ENCODE measurements at regions not wholly inside any gene's neighbourhood (a gene's known extent, or its start where the extent isn't known, plus 50 kb on each side); places are given as distances from the start of the nearest gene placed in this dataset.

GRCh38 chr1:60564916-60565750 lies 491.6 kb upstream of the C1orf87 start:
- H2BK15ac ChIP-seq (ENCODE audit: low read length), result no peak overlapping the region
- H3K79me1 ChIP-seq (ENCODE audit: low read depth, low read length), result no peaks in the 10 kb centered on the region
- no peak overlapping the region for H3K9ac ChIP-seq (ENCODE audit: low read depth, low read length, poor library complexity)
- no peak overlapping the region for H2BK12ac ChIP-seq (ENCODE audit: low read length)
- H2AK5ac ChIP-seq (ENCODE audit: low read depth, low read length), result no peak overlapping the region
- H3K4me2 ChIP-seq (ENCODE audit: insufficient read depth, low read length, poor library complexity, severe bottlenecking), result no peak overlapping the region
- H3K23ac ChIP-seq (ENCODE audit: low read depth, low read length, poor library complexity), result no peak overlapping the region
- H4K91ac ChIP-seq (ENCODE audit: low read depth, low read length, poor library complexity), result no peak overlapping the region
- WGBS, 2 donors (ENCODE audit: extremely low coverage in 2 of 2, insufficient read length in 2 of 2, insufficient replicate concordance in 1 of 2), result no CpG with 5 or more reads among the region's 2 CpGs
- DNase-seq (ENCODE audit: low spot score), result no peak
- H3K36me3 ChIP-seq (replicated peaks in 1 of 2; ENCODE audit: control insufficient read depth in 2 of 2, insufficient read depth in 2 of 2, low read length in 2 of 2), result no peaks in the 10 kb centered on the region
- H2BK120ac ChIP-seq (ENCODE audit: low read depth, low read length), result no peak overlapping the region
- H3K27me3 ChIP-seq (ENCODE audit: control insufficient read depth in 3 of 3, insufficient read depth in 3 of 3, low read depth in 1 of 3, low read length in 3 of 3), result no peaks in the 10 kb centered on the region
- H3K4ac ChIP-seq (ENCODE audit: low read length), result no peak overlapping the region
- H4K8ac ChIP-seq (ENCODE audit: low read depth, low read length), result no peak overlapping the region
- no peak overlapping the region for H3K4me3 ChIP-seq (ENCODE audit: low read length in 2 of 2)
- H2BK5ac ChIP-seq (ENCODE audit: low read length), result no peak overlapping the region
- H3K27ac ChIP-seq (replicated peaks; ENCODE audit: low read length), result no peak overlapping the region
- no peak overlapping the region for H3K14ac ChIP-seq (ENCODE audit: low read length)
- H3K18ac ChIP-seq (ENCODE audit: low read length), result no peak overlapping the region
- no peaks in the 10 kb centered on the region for H3K4me1 ChIP-seq (ENCODE audit: control insufficient read depth in 2 of 2, insufficient read depth in 1 of 2, low read depth in 1 of 2, low read length in 2 of 2)
- no peaks in the 10 kb centered on the region for H3K9me3 ChIP-seq (replicated peaks in 1 of 2; ENCODE audit: control insufficient read depth in 2 of 2, insufficient read depth in 1 of 2, low read depth in 1 of 2, low read length in 2 of 2)
- H2AFZ ChIP-seq (ENCODE audit: low read length), result peak overlapping the region; percentile 20

DNA sequence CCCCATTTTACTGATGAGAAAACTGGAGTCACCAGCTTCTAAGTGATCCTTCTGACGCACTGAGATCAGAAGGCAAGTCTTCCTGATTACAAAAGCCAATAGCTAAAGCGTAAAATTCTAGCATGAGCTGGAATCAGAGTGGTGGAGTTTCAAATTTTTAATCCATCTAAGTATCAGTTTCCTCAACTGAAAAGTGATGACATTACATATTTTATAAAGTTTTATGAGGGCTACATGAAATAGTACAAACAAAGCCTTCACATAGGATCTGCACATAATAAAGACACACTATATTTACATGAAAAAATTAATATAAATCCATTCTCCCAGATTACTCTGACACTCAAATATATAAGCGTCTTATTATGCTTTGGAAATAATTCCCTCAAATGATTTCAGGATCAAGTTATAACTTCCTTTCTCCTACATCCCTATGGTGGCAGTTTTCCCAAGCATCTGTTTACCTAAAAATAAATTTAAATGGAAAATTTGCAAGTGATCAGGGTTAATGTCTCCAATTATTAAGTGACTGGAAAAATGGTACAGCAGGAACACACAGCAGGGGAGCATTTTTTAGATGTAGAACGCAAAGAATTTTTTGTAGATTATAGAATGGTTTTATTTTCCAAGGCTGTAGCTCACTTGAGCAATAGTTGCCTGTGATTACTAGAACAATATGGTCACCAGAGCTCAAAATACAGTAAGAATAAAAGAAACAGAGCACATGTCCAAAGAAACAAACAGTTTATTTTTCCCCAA lies 490.4 kb upstream of the C1orf87 start:
- Histone ChIP-seq H4K8ac (ENCODE audit: low read depth, low read length) (no peak overlapping the region), H3K27me3 (ENCODE audit: control insufficient read depth in 3 of 3, insufficient read depth in 3 of 3, low read depth in 1 of 3, low read length in 3 of 3) (no peaks in the 10 kb centered on the region), H3K4me1 (ENCODE audit: control insufficient read depth in 2 of 2, insufficient read depth in 1 of 2, low read depth in 1 of 2, low read length in 2 of 2) (no peaks in the 10 kb centered on the region), H2AFZ (ENCODE audit: low read length) (no peak overlapping the region), H3K14ac (ENCODE audit: low read length) (no peak overlapping the region), H3K4me2 (ENCODE audit: insufficient read depth, low read length, poor library complexity, severe bottlenecking) (no peak overlapping the region), H2AK5ac (ENCODE audit: low read depth, low read length) (no peak overlapping the region), H4K91ac (ENCODE audit: low read depth, low read length, poor library complexity) (no peak overlapping the region), H2BK5ac (ENCODE audit: low read length) (no peak overlapping the region), H3K36me3 (replicated peaks in 1 of 2; ENCODE audit: control insufficient read depth in 2 of 2, insufficient read depth in 2 of 2, low read length in 2 of 2) (no peaks in the 10 kb centered on the region), H3K18ac (ENCODE audit: low read length) (no peak overlapping the region), H3K27ac (replicated peaks; ENCODE audit: low read length) (no peak overlapping the region), H3K4me3 (ENCODE audit: low read length in 2 of 2) (no peak overlapping the region), H2BK12ac (ENCODE audit: low read length) (no peak overlapping the region), H3K9me3 (replicated peaks in 1 of 2; ENCODE audit: control insufficient read depth in 2 of 2, insufficient read depth in 1 of 2, low read depth in 1 of 2, low read length in 2 of 2) (no peaks in the 10 kb centered on the region), H3K4ac (ENCODE audit: low read length) (no peak overlapping the region), H3K79me1 (ENCODE audit: low read depth, low read length) (no peaks in the 10 kb centered on the region), H3K23ac (ENCODE audit: low read depth, low read length, poor library complexity) (no peak overlapping the region), H3K9ac (ENCODE audit: low read depth, low read length, poor library complexity) (no peak overlapping the region), H2BK120ac (ENCODE audit: low read depth, low read length) (no peak overlapping the region), H2BK15ac (ENCODE audit: low read length) (no peak overlapping the region)
- no peak for DNase-seq (ENCODE audit: low spot score)
- no CpG with 5 or more reads among the region's 4 CpGs for WGBS, 2 donors (ENCODE audit: extremely low coverage in 2 of 2, insufficient read length in 2 of 2, insufficient replicate concordance in 1 of 2)

GRCh38 chr1:60562740-60563139 lies 489.2 kb upstream of the C1orf87 start:
- Histone ChIP-seq H3K4me1 (ENCODE audit: control insufficient read depth in 2 of 2, insufficient read depth in 1 of 2, low read depth in 1 of 2, low read length in 2 of 2) (no peaks in the 10 kb centered on the region), H2BK5ac (ENCODE audit: low read length) (no peak overlapping the region), H3K18ac (ENCODE audit: low read length) (no peak overlapping the region), H3K9ac (ENCODE audit: low read depth, low read length, poor library complexity) (no peak overlapping the region), H2BK120ac (ENCODE audit: low read depth, low read length) (no peak overlapping the region), H3K4me2 (ENCODE audit: insufficient read depth, low read length, poor library complexity, severe bottlenecking) (no peak overlapping the region), H4K8ac (ENCODE audit: low read depth, low read length) (no peak overlapping the region), H4K91ac (ENCODE audit: low read depth, low read length, poor library complexity) (no peak overlapping the region), H2BK15ac (ENCODE audit: low read length) (no peak overlapping the region), H3K9me3 (replicated peaks in 1 of 2; ENCODE audit: control insufficient read depth in 2 of 2, insufficient read depth in 1 of 2, low read depth in 1 of 2, low read length in 2 of 2) (no peaks in the 10 kb centered on the region), H3K79me1 (ENCODE audit: low read depth, low read length) (no peaks in the 10 kb centered on the region), H2AK5ac (ENCODE audit: low read depth, low read length) (no peak overlapping the region), H3K27ac (replicated peaks; ENCODE audit: low read length) (no peak overlapping the region), H3K14ac (ENCODE audit: low read length) (no peak overlapping the region), H3K4me3 (ENCODE audit: low read length in 2 of 2) (no peak overlapping the region), H2AFZ (ENCODE audit: low read length) (no peak overlapping the region), H2BK12ac (ENCODE audit: low read length) (no peak overlapping the region), H3K23ac (ENCODE audit: low read depth, low read length, poor library complexity) (no peak overlapping the region), H3K4ac (ENCODE audit: low read length) (no peak overlapping the region), H3K36me3 (replicated peaks in 1 of 2; ENCODE audit: control insufficient read depth in 2 of 2, insufficient read depth in 2 of 2, low read length in 2 of 2) (no peaks in the 10 kb centered on the region), H3K27me3 (ENCODE audit: control insufficient read depth in 3 of 3, insufficient read depth in 3 of 3, low read depth in 1 of 3, low read length in 3 of 3) (no peaks in the 10 kb centered on the region)
- WGBS, 2 donors (ENCODE audit: extremely low coverage in 2 of 2, insufficient read length in 2 of 2, insufficient replicate concordance in 1 of 2), result no CpG with 5 or more reads among the region's 5 CpGs
- DNase-seq (ENCODE audit: low spot score), result no peak

GRCh38 chr1:60560701-60561100 lies 487.1 kb upstream of the C1orf87 start:
- H2BK120ac ChIP-seq (ENCODE audit: low read depth, low read length), result no peak overlapping the region
- H3K23ac ChIP-seq (ENCODE audit: low read depth, low read length, poor library complexity), result no peak overlapping the region
- H2BK5ac ChIP-seq (ENCODE audit: low read length), result no peak overlapping the region
- no peaks in the 10 kb centered on the region for H3K27me3 ChIP-seq (ENCODE audit: control insufficient read depth in 3 of 3, insufficient read depth in 3 of 3, low read depth in 1 of 3, low read length in 3 of 3)
- peak; percentile 8 for DNase-seq (ENCODE audit: low spot score)
- no peak overlapping the region for H3K27ac ChIP-seq (replicated peaks; ENCODE audit: low read length)
- H3K9ac ChIP-seq (ENCODE audit: low read depth, low read length, poor library complexity), result no peak overlapping the region
- H3K4me3 ChIP-seq (ENCODE audit: low read length in 2 of 2), result no peak overlapping the region
- H2BK15ac ChIP-seq (ENCODE audit: low read length), result no peak overlapping the region
- H2AK5ac ChIP-seq (ENCODE audit: low read depth, low read length), result no peak overlapping the region
- H3K14ac ChIP-seq (ENCODE audit: low read length), result no peak overlapping the region
- no peak overlapping the region for H4K91ac ChIP-seq (ENCODE audit: low read depth, low read length, poor library complexity)
- no peak overlapping the region for H4K8ac ChIP-seq (ENCODE audit: low read depth, low read length)
- H3K4me2 ChIP-seq (ENCODE audit: insufficient read depth, low read length, poor library complexity, severe bottlenecking), result no peak overlapping the region
- H3K36me3 ChIP-seq (replicated peaks in 1 of 2; ENCODE audit: control insufficient read depth in 2 of 2, insufficient read depth in 2 of 2, low read length in 2 of 2), result no peaks in the 10 kb centered on the region
- H3K4me1 ChIP-seq (ENCODE audit: control insufficient read depth in 2 of 2, insufficient read depth in 1 of 2, low read depth in 1 of 2, low read length in 2 of 2), result no peaks in the 10 kb centered on the region
- WGBS, 2 donors (ENCODE audit: extremely low coverage in 2 of 2, insufficient read length in 2 of 2, insufficient replicate concordance in 1 of 2), result no CpG with 5 or more reads among the region's 3 CpGs
- no peak overlapping the region for H2BK12ac ChIP-seq (ENCODE audit: low read length)
- H3K9me3 ChIP-seq (replicated peaks in 1 of 2; ENCODE audit: control insufficient read depth in 2 of 2, insufficient read depth in 1 of 2, low read depth in 1 of 2, low read length in 2 of 2), result no peaks in the 10 kb centered on the region
- H3K79me1 ChIP-seq (ENCODE audit: low read depth, low read length), result no peaks in the 10 kb centered on the region
- H2AFZ ChIP-seq (ENCODE audit: low read length), result no peak overlapping the region
- no peak overlapping the region for H3K18ac ChIP-seq (ENCODE audit: low read length)
- no peak overlapping the region for H3K4ac ChIP-seq (ENCODE audit: low read length)
